ENCODE measurements at regions not wholly inside any gene's neighbourhood (a gene's known extent, or its start where the extent isn't known, plus 50 kb on each side); places are given as distances from the start of the nearest gene placed in this dataset.
"Not testable (repeated sequence)": the region's sequence is repeated elsewhere in the genome, so short reads cannot be mapped to it uniquely, and the experiment has no call there.

- no peak for DNase-seq
Measured at GRCh38 chr15:66884661-66885237, 180.7 kb upstream of the SMAD3 start.

GRCh38 chr15:66885281-66885915, 180.0 kb upstream of the SMAD3 start:
- DNase-seq, result no peak

GRCh38 chr15:66886241-66886675, 179.1 kb upstream of the SMAD3 start:
- no peak for DNase-seq

- DNase-seq, result no peak
Measured at GRCh38 chr15:66886686-66887273, 178.6 kb upstream of the SMAD3 start.

GRCh38 chr15:66889298-66889697, 176.1 kb upstream of the SMAD3 start:
- DNase-seq, result not testable (repeated sequence)

GRCh38 chr15:66891776-66892175, 173.6 kb upstream of the SMAD3 start:
- DNase-seq, result no peak

- no peak for DNase-seq
Measured at GRCh38 chr15:66893294-66893693, 172.1 kb upstream of the SMAD3 start.

GRCh38 chr15:66894363-66894762, 171.0 kb upstream of the SMAD3 start:
- no peak for DNase-seq

- no peak for DNase-seq
Measured at GRCh38 chr15:66894986-66895780, 170.2 kb upstream of the SMAD3 start.

- no peak for DNase-seq
Measured at GRCh38 chr15:66895794-66896453, 169.5 kb upstream of the SMAD3 start.

- no peak for DNase-seq
Measured at GRCh38 chr15:66896611-66897010, 168.8 kb upstream of the SMAD3 start.

- no peak for DNase-seq
Measured at GRCh38 chr15:66897416-66897815, 168.0 kb upstream of the SMAD3 start.

- no peak for DNase-seq
Measured at GRCh38 chr15:66897971-66898370, 167.4 kb upstream of the SMAD3 start.

GRCh38 chr15:66898656-66899386, 166.6 kb upstream of the SMAD3 start:
- DNase-seq, result no peak

- no peak for DNase-seq
Measured at GRCh38 chr15:66899555-66900350, 165.6 kb upstream of the SMAD3 start.

- DNase-seq, result no peak
Measured at GRCh38 chr15:66900586-66901310, 164.7 kb upstream of the SMAD3 start.

GRCh38 chr15:66901336-66902100, 163.9 kb upstream of the SMAD3 start:
- DNase-seq, result no peak

- DNase-seq, result no peak
Measured at GRCh38 chr15:66905185-66905584, 160.2 kb upstream of the SMAD3 start.

GRCh38 chr15:66905954-66906353, 159.4 kb upstream of the SMAD3 start:
- no peak for DNase-seq
